GM12891 (cell line): ENCODE measurements at regions not wholly inside any gene's neighbourhood (a gene's known extent, or its start where the extent isn't known, plus 50 kb on each side); places are given as distances from the start of the nearest gene placed in this dataset.

Experiments used
- POLR2A ChIP-seq: IDR thresholded peaks from 2 replicates; pipeline ENCODE4 v1.6.1; 2011; ENCODE audit warnings: low read depth, low read length, control low read depth
- POLR2AphosphoS5 ChIP-seq: IDR thresholded peaks from 2 replicates; pipeline ENCODE4 v1.6.1; 2011; ENCODE audit warnings: low read depth, low read length, control low read depth
- TAF1 ChIP-seq: IDR thresholded peaks from 2 replicates; pipeline ENCODE4 v1.6.1; 2011; ENCODE audit warnings: low read depth, low read length, control low read depth

DNA sequence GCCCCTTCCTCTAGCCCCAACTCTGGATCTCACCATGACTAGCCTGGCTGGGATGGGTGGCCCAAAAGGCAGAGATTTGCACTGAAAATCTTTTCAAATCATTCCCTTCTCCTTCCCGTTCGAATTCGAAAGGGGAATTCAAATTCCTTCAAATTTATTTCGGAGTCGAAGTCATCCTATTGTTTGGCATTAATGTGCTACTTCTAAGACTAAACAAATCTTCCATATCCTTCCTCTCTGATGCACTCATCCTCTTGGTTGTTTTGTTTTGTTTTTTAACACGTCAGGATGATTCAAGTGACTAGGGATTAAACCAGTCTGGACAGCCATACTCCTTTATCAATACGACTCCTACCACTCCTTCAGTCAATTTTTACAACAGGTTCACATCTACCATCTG, 95.5 kb upstream of the SGIP1 start:
- TF ChIP-seq POLR2AphosphoS5 (no peak), POLR2A (no peak), TAF1 (no peak)
